Endothelial cell of umbilical vein (primary cell): ENCODE measurements at regions not wholly inside any gene's neighbourhood (a gene's known extent, or its start where the extent isn't known, plus 50 kb on each side); places are given as distances from the start of the nearest gene placed in this dataset.
"Not testable (repeated sequence)": the region's sequence is repeated elsewhere in the genome, so short reads cannot be mapped to it uniquely, and the experiment has no call there.

ENCODE experiments used
- BruUV-seq: library from RNA; stranded (reverse); fragments of 400-500 nt; replicated peaks from 2 replicates; lab custom pipeline; 2021; lab: Mats Ljungman, UMichigan
- CTCF ChIA-PET: fragments of 300-600, 350-600 bp; sonication (Branson Sonifier 250); formaldehyde crosslinking; loops from one replicate; lab custom pipeline; 2021; ENCODE audit warnings: antibody characterized with exemption, inconsistent platforms; lab: Charles Lee
- POLR2A ChIA-PET: fragments of 300-600, 350-600 bp; sonication (Branson Sonifier 250); formaldehyde crosslinking; loops from one replicate; lab custom pipeline; 2021; ENCODE audit warnings: antibody characterized with exemption, inconsistent platforms; lab: Charles Lee
- DNase-seq: peaks from one replicate; pipeline ENCODE4 v3.0.0-alpha.2; 2011; ENCODE audit warnings: low read depth, low spot score
- FAIRE-seq: peaks from 2 replicates; lab custom pipeline; 2011; peaks lifted over from hg19 to GRCh38; lab: Jason Lieb, UNC
- H2AFZ ChIP-seq: 2 replicates; pipeline ENCODE4 v1.6.0; 2012; ENCODE audit warnings: low read depth, low read length, control low read depth, inconsistent platforms
- H3K27ac ChIP-seq: 2 replicates; pipeline ENCODE4 v1.5.1; 2011; ENCODE audit warnings: low read depth, mild to moderate bottlenecking, control low read depth, low read length, moderate library complexity; ENCODE audit not compliant: insufficient read depth
- H3K27me3 ChIP-seq, 2 experiments: 2 replicates each; pipeline versions ENCODE4 v1.6.0 to v1.6.1; 2011; ENCODE audit warnings: low read length in 2 of 2, mixed read lengths in 1 of 2; ENCODE audit not compliant: control insufficient read depth in 2 of 2, insufficient read depth in 2 of 2
- H3K36me3 ChIP-seq, 2 experiments: 2 replicates in 1 of 2; 3 replicates in 1 of 2; pipeline ENCODE4 v1.5.1; 2011; ENCODE audit warnings: low read length in 2 of 2, mild to moderate bottlenecking in 1 of 2, moderate library complexity in 1 of 2; ENCODE audit not compliant: control insufficient read depth in 2 of 2, insufficient read depth in 2 of 2; ENCODE audit errors: extremely low read depth in 1 of 2
- H3K4me1 ChIP-seq: 3 replicates; pipeline ENCODE4 v1.5.1; 2011; ENCODE audit warnings: mild to moderate bottlenecking, low read length; ENCODE audit not compliant: control insufficient read depth, insufficient read depth; ENCODE audit errors: extremely low read depth
- H3K4me2 ChIP-seq: 2 replicates; pipeline ENCODE4 v1.6.1; 2011; ENCODE audit warnings: low read length, control low read depth, mixed read lengths; ENCODE audit not compliant: insufficient read depth
- H3K4me3 ChIP-seq, 3 experiments: fragments of 200-600 bp in 1 of 3; sonication (generic), shearing (Covaris generic) in 1 of 3; replicated peaks in 1 of 3; 2 replicates each; pipeline ENCODE4 v1.5.1; 2011 to 2016; ENCODE audit warnings: control low read depth in 3 of 3, low read length in 3 of 3, mild to moderate bottlenecking in 2 of 3, inconsistent platforms in 1 of 3, low read depth in 1 of 3, moderate library complexity in 1 of 3; ENCODE audit not compliant: insufficient read depth in 1 of 3
- H3K79me2 ChIP-seq: 2 replicates; pipeline ENCODE4 v1.6.0; 2012; ENCODE audit warnings: low read length, inconsistent platforms; ENCODE audit not compliant: control insufficient read depth, insufficient read depth
- H3K9ac ChIP-seq: replicated peaks from 2 replicates; pipeline ENCODE3; 2011; ENCODE audit warnings: low read length, control low read depth; ENCODE audit not compliant: insufficient read depth; ENCODE audit errors: extremely low read depth
- H3K9me1 ChIP-seq: replicated peaks from 3 replicates; pipeline ENCODE4 v1.6.0; 2011; ENCODE audit warnings: mild to moderate bottlenecking, low read length; ENCODE audit not compliant: control insufficient read depth, insufficient read depth; ENCODE audit errors: extremely low read depth
- H3K9me3 ChIP-seq: replicated peaks from 2 replicates; pipeline ENCODE4 v1.5.1; 2012; ENCODE audit warnings: low read length, inconsistent platforms; ENCODE audit not compliant: control insufficient read depth, insufficient read depth
- H4K20me1 ChIP-seq: replicated peaks from 2 replicates; pipeline ENCODE3; 2011; ENCODE audit warnings: mild to moderate bottlenecking, low read length; ENCODE audit not compliant: control insufficient read depth, insufficient read depth; ENCODE audit errors: extremely low read depth
- EZH2 ChIP-seq: IDR thresholded peaks from 2 replicates; pipeline ENCODE4 v1.6.1; 2012; ENCODE audit warnings: borderline replicate concordance, low read depth, mild to moderate bottlenecking, moderate library complexity, low read length, inconsistent platforms; ENCODE audit not compliant: severe bottlenecking
- GATA2 ChIP-seq: IDR thresholded peaks from 2 replicates; pipeline ENCODE4 v1.7.0; 2011; ENCODE audit warnings: low read depth, mild to moderate bottlenecking, moderate library complexity, mixed read lengths, low read length; ENCODE audit not compliant: insufficient read length, insufficient read depth
- POLR2AphosphoS5 ChIP-seq: IDR thresholded peaks from 2 replicates; pipeline ENCODE4 v1.6.1; 2012; ENCODE audit warnings: low read depth, mild to moderate bottlenecking, control low read depth, low read length, moderate library complexity; ENCODE audit not compliant: insufficient read depth
- dilution Hi-C: fragments of 300-500 bp; cut with MboI; formaldehyde crosslinking; loops from one replicate; pipeline ENCODE4 v1.15.0; 2019; ENCODE audit warnings: low sequenced_read_pairs; ENCODE audit not compliant: extremely low pct_ligation_motif_present
- intact Hi-C: fragments of 100-400 bp; cut with micrococcal nuclease; formaldehyde crosslinking; loops from one replicate; pipeline ENCODE4 v1.10.0; 2022
- TF ChIP-seq, protein P1 (sequence below), 2 donors: IDR thresholded peaks; 1 replicate in 1 of 2; 2 replicates in 1 of 2; pipeline ENCODE4 v1.5.1; 2011; ENCODE audit warnings: low read length in 2 of 2, mild to moderate bottlenecking in 2 of 2, moderate library complexity in 2 of 2, control low read depth in 1 of 2, inconsistent platforms in 1 of 2, low read depth in 1 of 2; ENCODE audit not compliant: insufficient read depth in 1 of 2; ENCODE audit errors: extremely low read depth in 1 of 2
- TF ChIP-seq, protein P2 (sequence below): IDR thresholded peaks from 2 replicates; pipeline ENCODE4 v1.6.1; 2011; ENCODE audit not compliant: insufficient read depth, insufficient read length

DNA sequence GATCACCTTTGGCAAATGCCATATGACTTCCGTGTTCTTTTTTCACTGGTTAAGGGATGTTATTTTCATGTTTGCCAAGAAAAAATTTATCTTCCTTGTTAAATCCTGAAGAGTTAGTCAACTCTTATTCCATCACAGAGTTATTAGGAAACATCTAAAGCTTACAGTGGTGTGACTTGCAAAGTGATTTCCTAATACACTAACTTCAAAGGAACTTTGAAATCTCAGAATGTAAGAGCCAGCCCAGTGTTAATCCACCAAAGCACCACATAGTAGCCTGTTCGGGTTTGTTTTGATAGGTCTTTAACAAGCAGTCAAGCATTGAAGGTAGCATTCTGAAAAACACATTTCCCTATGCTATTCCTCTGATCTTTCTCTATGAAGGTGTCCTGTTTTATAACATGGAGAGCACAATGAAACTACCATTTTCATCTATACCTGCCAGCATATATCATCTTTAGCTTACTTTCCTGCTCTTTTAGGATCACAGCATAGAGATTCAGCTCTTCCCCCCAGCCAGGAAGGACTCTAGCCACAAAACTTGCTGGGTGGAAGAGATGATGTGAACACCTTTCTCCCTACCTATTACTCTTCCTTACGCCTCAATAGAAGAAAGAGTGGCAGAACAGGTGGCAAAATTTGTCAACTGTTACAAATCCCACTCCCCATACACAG, 82.4 kb upstream of the MAGI3 start:
- BruUV-seq: no TSS peak
- no peak for TF ChIP-seq POLR2AphosphoS5
- TF ChIP-seq, protein P1, sequence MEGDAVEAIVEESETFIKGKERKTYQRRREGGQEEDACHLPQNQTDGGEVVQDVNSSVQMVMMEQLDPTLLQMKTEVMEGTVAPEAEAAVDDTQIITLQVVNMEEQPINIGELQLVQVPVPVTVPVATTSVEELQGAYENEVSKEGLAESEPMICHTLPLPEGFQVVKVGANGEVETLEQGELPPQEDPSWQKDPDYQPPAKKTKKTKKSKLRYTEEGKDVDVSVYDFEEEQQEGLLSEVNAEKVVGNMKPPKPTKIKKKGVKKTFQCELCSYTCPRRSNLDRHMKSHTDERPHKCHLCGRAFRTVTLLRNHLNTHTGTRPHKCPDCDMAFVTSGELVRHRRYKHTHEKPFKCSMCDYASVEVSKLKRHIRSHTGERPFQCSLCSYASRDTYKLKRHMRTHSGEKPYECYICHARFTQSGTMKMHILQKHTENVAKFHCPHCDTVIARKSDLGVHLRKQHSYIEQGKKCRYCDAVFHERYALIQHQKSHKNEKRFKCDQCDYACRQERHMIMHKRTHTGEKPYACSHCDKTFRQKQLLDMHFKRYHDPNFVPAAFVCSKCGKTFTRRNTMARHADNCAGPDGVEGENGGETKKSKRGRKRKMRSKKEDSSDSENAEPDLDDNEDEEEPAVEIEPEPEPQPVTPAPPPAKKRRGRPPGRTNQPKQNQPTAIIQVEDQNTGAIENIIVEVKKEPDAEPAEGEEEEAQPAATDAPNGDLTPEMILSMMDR (IDR thresholded peaks at IDR 0.05; ENCODE audit: extremely low read depth in 1 of 2, insufficient read depth in 1 of 2, low read depth in 1 of 2, low read length in 2 of 2): no peak
- TF ChIP-seq, protein P2, sequence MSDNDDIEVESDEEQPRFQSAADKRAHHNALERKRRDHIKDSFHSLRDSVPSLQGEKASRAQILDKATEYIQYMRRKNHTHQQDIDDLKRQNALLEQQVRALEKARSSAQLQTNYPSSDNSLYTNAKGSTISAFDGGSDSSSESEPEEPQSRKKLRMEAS: no peak
- no peak for TF ChIP-seq GATA2
- TF ChIP-seq EZH2: no peak

DNA sequence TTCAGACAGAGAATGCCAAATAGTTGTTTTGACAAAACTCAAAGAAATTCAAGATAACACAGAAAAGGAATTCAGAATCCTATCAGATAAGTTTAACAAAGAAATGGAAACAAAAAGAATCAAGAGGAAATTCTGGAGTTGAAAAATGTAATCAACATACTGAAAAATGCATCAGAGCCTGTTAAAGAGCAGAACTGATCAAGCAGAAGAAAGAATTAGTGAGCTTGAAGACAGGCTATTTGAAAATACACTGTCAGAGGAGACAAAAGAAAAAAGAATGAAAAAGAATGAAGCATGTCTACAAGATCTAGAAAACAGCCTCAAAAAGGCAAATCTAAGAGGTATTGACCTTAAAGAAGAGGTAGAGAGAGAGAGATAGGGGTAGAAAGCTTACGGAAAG, 77.7 kb upstream of the MAGI3 start:
- H3K36me3 ChIP-seq, POLR2A ChIA-PET, dilution Hi-C loops, CTCF ChIA-PET, H3K4me2 ChIP-seq, H3K4me1 ChIP-seq, DNase-seq, H2AFZ ChIP-seq, H3K27me3 ChIP-seq, H4K20me1 ChIP-seq, H3K9me3 ChIP-seq, intact Hi-C loops, BruUV-seq, H3K9ac ChIP-seq, FAIRE-seq, H3K9me1 ChIP-seq, H3K27ac ChIP-seq, H3K4me3 ChIP-seq, H3K79me2 ChIP-seq: not testable (repeated sequence)

More for the DNA sequence above, 82.4 kb upstream of the MAGI3 start:
- Histone ChIP-seq H3K9ac (no peak overlapping the region), H3K4me3 (no peak overlapping the region), H3K36me3 (no peaks in the 10 kb centered on the region), H3K4me2 (no peak overlapping the region), H3K27ac (no peak overlapping the region), H3K4me1 (no peaks in the 10 kb centered on the region), H2AFZ (no peak overlapping the region), H3K9me1 (no peaks in the 10 kb centered on the region), H3K27me3 (peaks cover 6 to 12% of the 10 kb centered on the region in 2 experiments), H3K9me3 (no peaks in the 10 kb centered on the region), H3K79me2 (no peaks in the 10 kb centered on the region), H4K20me1 (no peaks in the 10 kb centered on the region)
- intact Hi-C loops: no loop called here
- CTCF ChIA-PET: no interaction called here
- POLR2A ChIA-PET: no interaction called here
- dilution Hi-C loops: no loop called here
- FAIRE-seq (no peak), DNase-seq (no peak)
